Activated B cell treated with CpG ODN at 0.5 μM for 24 hours (primary cell): ENCODE measurements at regions not wholly inside any gene's neighbourhood (a gene's known extent, or its start where the extent isn't known, plus 50 kb on each side); places are given as distances from the start of the nearest gene placed in this dataset.

Experiments
- ATAC-seq: fragments of 200-7000 bp; cut with Tn5 transposase; one replicate; pipeline ENCODE4 v1.10.0; 2021; ENCODE audit warnings: low read depth, mild to moderate bottlenecking, moderate library complexity
- CTCF ChIA-PET: fragments of 350-600 bp; sonication (Branson Sonifier 250); formaldehyde crosslinking; loops from one replicate; lab custom pipeline; 2021; ENCODE audit warnings: antibody characterized with exemption; lab: Charles Lee
- POLR2A ChIA-PET: fragments of 350-600 bp; sonication (Branson Sonifier 250); formaldehyde crosslinking; loops from one replicate; lab custom pipeline; 2021; ENCODE audit warnings: antibody characterized with exemption; lab: Charles Lee
- DNase-seq: peaks from one replicate; pipeline ENCODE4 v3.0.0; 2022
- H3K27ac Mint-ChIP-seq: one replicate; pipeline ENCODE4 v1.8.0; 2020; ENCODE audit warnings: mixed read lengths
- H3K27me3 Mint-ChIP-seq: one replicate; pipeline ENCODE4 v1.8.0; 2021; ENCODE audit warnings: mixed read lengths
- H3K36me3 Mint-ChIP-seq: one replicate; pipeline ENCODE4 v1.8.0; 2021; ENCODE audit warnings: low read depth, mixed read lengths
- H3K4me1 Mint-ChIP-seq: one replicate; pipeline ENCODE4 v1.8.0; 2021; ENCODE audit warnings: mixed read lengths
- H3K4me3 Mint-ChIP-seq: one replicate; pipeline ENCODE4 v1.8.0; 2020; ENCODE audit warnings: mild to moderate bottlenecking, mixed read lengths
- H3K9me3 Mint-ChIP-seq: one replicate; pipeline ENCODE4 v1.8.0; 2020; ENCODE audit warnings: mixed read lengths
- CTCF ChIP-seq: fragments of 200-600 bp; IDR thresholded peaks from one replicate; pipeline ENCODE4 v1.8.0; 2022; ENCODE audit warnings: antibody characterized with exemption, mild to moderate bottlenecking
- intact Hi-C: fragments of 100-400 bp; cut with micrococcal nuclease; formaldehyde crosslinking; loops from one replicate; pipeline ENCODE4 v1.15.1; 2024

- CTCF ChIA-PET = interaction anchor here (0.7 kb wide), 1 partner anchor 56 kb away, joined by 3 read pairs; no protein-coding TSS in a partner anchor
These were observed 81.7 kb upstream of the SPTLC1 start for GRCh38 chr9:92196909-92197308.

GRCh38 chr9:92196400-92196799 lies 81.2 kb upstream of the SPTLC1 start:
- ChIA-PET POLR2A (no interaction called here), CTCF (no interaction called here)
- DNase-seq = no peak
- no peak for TF ChIP-seq CTCF
- intact Hi-C loops = no loop called here
- ATAC-seq = no peak
- Mint-ChIP-seq H3K27ac (no peak overlapping the region), H3K4me3 (no peak overlapping the region), H3K27me3 (peaks cover 7% of the 10 kb centered on the region), H3K4me1 (no peaks in the 10 kb centered on the region), H3K9me3 (peaks cover 5% of the 10 kb centered on the region), H3K36me3 (no peaks in the 10 kb centered on the region)

More at GRCh38 chr9:92196909-92197308, 81.7 kb upstream of the SPTLC1 start:
- H3K4me3 Mint-ChIP-seq = no peak overlapping the region
- no peak for ATAC-seq
- peaks cover 7% of the 10 kb centered on the region for H3K27me3 Mint-ChIP-seq
- no peak for DNase-seq
- TF ChIP-seq CTCF = no peak
- H3K27ac Mint-ChIP-seq = no peak overlapping the region
- H3K4me1 Mint-ChIP-seq = no peaks in the 10 kb centered on the region
- POLR2A ChIA-PET = no interaction called here
- peaks cover 5% of the 10 kb centered on the region for H3K9me3 Mint-ChIP-seq
- H3K36me3 Mint-ChIP-seq = no peaks in the 10 kb centered on the region
- intact Hi-C loops = no loop called here

- DNase-seq (no peak), ATAC-seq (no peak)
- H3K36me3 Mint-ChIP-seq = no peaks in the 10 kb centered on the region
- H3K27me3 Mint-ChIP-seq = peaks cover 7% of the 10 kb centered on the region
- POLR2A ChIA-PET = no interaction called here
- H3K27ac Mint-ChIP-seq = no peak overlapping the region
- no peak for TF ChIP-seq CTCF
- intact Hi-C loops = no loop called here
- CTCF ChIA-PET = no interaction called here
- no peaks in the 10 kb centered on the region for H3K9me3 Mint-ChIP-seq
- H3K4me1 Mint-ChIP-seq = no peaks in the 10 kb centered on the region
- no peak overlapping the region for H3K4me3 Mint-ChIP-seq
These were observed 76.6 kb upstream of the SPTLC1 start for GRCh38 chr9:92191801-92192200.

- no peak for TF ChIP-seq CTCF
- Mint-ChIP-seq H3K9me3 (no peaks in the 10 kb centered on the region), H3K4me3 (no peak overlapping the region), H3K27me3 (peaks cover 7% of the 10 kb centered on the region), H3K36me3 (no peaks in the 10 kb centered on the region), H3K4me1 (no peaks in the 10 kb centered on the region), H3K27ac (no peak overlapping the region)
- ChIA-PET POLR2A (no interaction called here), CTCF (no interaction called here)
- intact Hi-C loops = no loop called here
- DNase-seq = no peak
- ATAC-seq = no peak
These were observed 75.2 kb upstream of the SPTLC1 start for GRCh38 chr9:92190536-92190790.

GRCh38 chr9:92189782-92190535 lies 74.7 kb upstream of the SPTLC1 start:
- DNase-seq (no peak), ATAC-seq (no peak)
- ChIA-PET CTCF (no interaction called here), POLR2A (no interaction called here)
- H3K36me3 Mint-ChIP-seq = no peaks in the 10 kb centered on the region
- intact Hi-C loops = no loop called here
- H3K4me3 Mint-ChIP-seq = no peak overlapping the region
- H3K27me3 Mint-ChIP-seq = peaks cover 7% of the 10 kb centered on the region
- H3K4me1 Mint-ChIP-seq = no peaks in the 10 kb centered on the region
- no peak for TF ChIP-seq CTCF
- no peak overlapping the region for H3K27ac Mint-ChIP-seq
- H3K9me3 Mint-ChIP-seq = no peaks in the 10 kb centered on the region
